PC-3 (cell line): ENCODE measurements at regions not wholly inside any gene's neighbourhood (a gene's known extent, or its start where the extent isn't known, plus 50 kb on each side); places are given as distances from the start of the nearest gene placed in this dataset.

Experiments used
- EZH2 ChIP-seq: fragments of 300-600 bp; sonication (generic); IDR thresholded peaks from one replicate; pipeline ENCODE4 v1.6.1; 2017; ENCODE audit warnings: antibody characterized with exemption, mild to moderate bottlenecking, low read length; ENCODE audit not compliant: unreplicated experiment
- EZH2phosphoT487 ChIP-seq: fragments of 300-600 bp; sonication (generic); IDR thresholded peaks from 2 replicates; pipeline ENCODE4 v1.6.1; 2018; ENCODE audit warnings: mild to moderate bottlenecking, antibody characterized with exemption, low read length, borderline replicate concordance
- TF ChIP-seq, protein P1 (sequence below): fragments of 300-600 bp; sonication (generic); conservative IDR thresholded peaks from 2 replicates; pipeline ENCODE4 v1.5.1; 2017; ENCODE audit warnings: antibody characterized with exemption, low read depth, mild to moderate bottlenecking, low read length

DNA sequence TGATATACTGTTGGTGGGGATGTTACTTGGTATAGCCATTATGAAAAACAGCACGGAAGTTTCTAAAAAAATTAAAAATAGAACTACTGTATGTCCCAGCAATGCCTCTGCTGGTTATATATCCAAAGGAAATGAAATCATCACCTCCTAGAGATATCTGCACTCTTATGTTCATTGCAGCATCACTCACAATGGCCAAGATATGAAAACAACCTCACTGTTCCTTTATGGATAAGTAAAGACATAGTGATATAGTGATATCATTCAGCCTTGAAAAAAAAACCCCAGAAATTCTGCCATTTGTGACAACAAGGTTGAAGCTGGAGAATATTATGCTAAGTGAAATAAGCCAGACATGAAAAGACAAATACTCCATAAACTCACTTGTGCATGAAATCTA, 543.8 kb upstream of the SLIT2 start:
- TF ChIP-seq, protein P1, sequence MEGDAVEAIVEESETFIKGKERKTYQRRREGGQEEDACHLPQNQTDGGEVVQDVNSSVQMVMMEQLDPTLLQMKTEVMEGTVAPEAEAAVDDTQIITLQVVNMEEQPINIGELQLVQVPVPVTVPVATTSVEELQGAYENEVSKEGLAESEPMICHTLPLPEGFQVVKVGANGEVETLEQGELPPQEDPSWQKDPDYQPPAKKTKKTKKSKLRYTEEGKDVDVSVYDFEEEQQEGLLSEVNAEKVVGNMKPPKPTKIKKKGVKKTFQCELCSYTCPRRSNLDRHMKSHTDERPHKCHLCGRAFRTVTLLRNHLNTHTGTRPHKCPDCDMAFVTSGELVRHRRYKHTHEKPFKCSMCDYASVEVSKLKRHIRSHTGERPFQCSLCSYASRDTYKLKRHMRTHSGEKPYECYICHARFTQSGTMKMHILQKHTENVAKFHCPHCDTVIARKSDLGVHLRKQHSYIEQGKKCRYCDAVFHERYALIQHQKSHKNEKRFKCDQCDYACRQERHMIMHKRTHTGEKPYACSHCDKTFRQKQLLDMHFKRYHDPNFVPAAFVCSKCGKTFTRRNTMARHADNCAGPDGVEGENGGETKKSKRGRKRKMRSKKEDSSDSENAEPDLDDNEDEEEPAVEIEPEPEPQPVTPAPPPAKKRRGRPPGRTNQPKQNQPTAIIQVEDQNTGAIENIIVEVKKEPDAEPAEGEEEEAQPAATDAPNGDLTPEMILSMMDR = no peak
- TF ChIP-seq EZH2 (no peak), EZH2phosphoT487 (no peak)
